NT2/D1 (cell line): ENCODE measurements at regions not wholly inside any gene's neighbourhood (a gene's known extent, or its start where the extent isn't known, plus 50 kb on each side); places are given as distances from the start of the nearest gene placed in this dataset.
"Not testable (repeated sequence)": the region's sequence is repeated elsewhere in the genome, so short reads cannot be mapped to it uniquely, and the experiment has no call there.

ENCODE experiments used
- SUZ12 ChIP-seq: IDR thresholded peaks from 2 replicates; pipeline ENCODE4 v1.6.1; 2011; ENCODE audit not compliant: insufficient read length, insufficient read depth; ENCODE audit errors: extremely low read depth
- ZNF274 ChIP-seq: IDR thresholded peaks from 2 replicates; pipeline ENCODE4 v1.6.1; 2011; ENCODE audit warnings: mild to moderate bottlenecking, low read depth, low read length

DNA sequence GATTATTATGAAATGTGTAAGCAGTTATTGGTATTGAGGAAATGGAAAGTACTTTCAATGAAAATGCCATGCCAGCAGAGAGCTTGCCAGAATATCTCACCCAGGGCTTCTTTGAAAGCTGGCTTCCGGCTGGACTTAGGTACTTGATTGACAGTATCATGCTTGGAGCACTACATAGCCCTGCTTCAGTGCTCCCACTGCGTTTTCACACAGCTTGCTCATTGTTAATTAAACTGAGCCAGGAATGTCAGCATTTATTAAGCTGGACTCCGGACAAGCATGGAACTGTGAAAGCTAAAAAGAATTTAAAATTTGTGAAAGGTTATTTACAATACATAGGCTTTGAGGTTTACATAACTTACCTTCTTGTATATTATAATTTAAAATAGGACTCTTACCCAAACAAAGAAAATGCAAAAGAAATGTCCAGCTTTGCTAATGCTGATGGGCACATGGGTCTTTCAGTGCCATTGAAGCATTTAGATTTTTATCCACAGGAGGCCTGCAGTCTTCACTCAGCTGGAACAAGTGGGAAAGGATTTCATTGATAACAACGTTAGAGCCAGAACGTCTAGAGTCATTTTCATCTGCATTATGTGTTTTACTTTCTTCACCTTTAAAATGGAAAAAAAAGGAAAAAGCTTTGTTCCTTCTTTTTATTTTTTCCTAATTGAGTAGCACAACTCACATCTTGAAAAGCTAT lies 1335.7 kb downstream of the KHDRBS2 start:
- not testable (repeated sequence) for TF ChIP-seq SUZ12, ZNF274
